ENCODE measurements at regions not wholly inside any gene's neighbourhood (a gene's known extent, or its start where the extent isn't known, plus 50 kb on each side); places are given as distances from the start of the nearest gene placed in this dataset.

- no peak for TF ChIP-seq POLR2AphosphoS5 (IDR thresholded peaks at IDR 0.05; ENCODE audit: low read depth, low read length)
- no peak for TF ChIP-seq TCF7L2 (IDR thresholded peaks at IDR 0.05; ENCODE audit: low read depth, low read length)
- TF ChIP-seq, protein P1, sequence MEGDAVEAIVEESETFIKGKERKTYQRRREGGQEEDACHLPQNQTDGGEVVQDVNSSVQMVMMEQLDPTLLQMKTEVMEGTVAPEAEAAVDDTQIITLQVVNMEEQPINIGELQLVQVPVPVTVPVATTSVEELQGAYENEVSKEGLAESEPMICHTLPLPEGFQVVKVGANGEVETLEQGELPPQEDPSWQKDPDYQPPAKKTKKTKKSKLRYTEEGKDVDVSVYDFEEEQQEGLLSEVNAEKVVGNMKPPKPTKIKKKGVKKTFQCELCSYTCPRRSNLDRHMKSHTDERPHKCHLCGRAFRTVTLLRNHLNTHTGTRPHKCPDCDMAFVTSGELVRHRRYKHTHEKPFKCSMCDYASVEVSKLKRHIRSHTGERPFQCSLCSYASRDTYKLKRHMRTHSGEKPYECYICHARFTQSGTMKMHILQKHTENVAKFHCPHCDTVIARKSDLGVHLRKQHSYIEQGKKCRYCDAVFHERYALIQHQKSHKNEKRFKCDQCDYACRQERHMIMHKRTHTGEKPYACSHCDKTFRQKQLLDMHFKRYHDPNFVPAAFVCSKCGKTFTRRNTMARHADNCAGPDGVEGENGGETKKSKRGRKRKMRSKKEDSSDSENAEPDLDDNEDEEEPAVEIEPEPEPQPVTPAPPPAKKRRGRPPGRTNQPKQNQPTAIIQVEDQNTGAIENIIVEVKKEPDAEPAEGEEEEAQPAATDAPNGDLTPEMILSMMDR (IDR thresholded peaks at IDR 0.05): no peak
- TF ChIP-seq REST (IDR thresholded peaks at IDR 0.05; ENCODE audit: insufficient read depth in 1 of 2, low read depth in 2 of 2, low read length in 1 of 2): no peak
- TF ChIP-seq SIN3A (IDR thresholded peaks at IDR 0.05; ENCODE audit: borderline replicate concordance, insufficient read depth, low read depth, low read length): no peak
Measured at GRCh38 chr4:62923783-62924182, 1485.5 kb downstream of the TECRL start.

Measured in Panc1 (cell line).